Right ventricle myocardium superior (tissue), 1 donor: ENCODE measurements at regions not wholly inside any gene's neighbourhood (a gene's known extent, or its start where the extent isn't known, plus 50 kb on each side); places are given as distances from the start of the nearest gene placed in this dataset.
"Not testable (repeated sequence)": the region's sequence is repeated elsewhere in the genome, so short reads cannot be mapped to it uniquely, and the experiment has no call there.

Experiments
- ATAC-seq: fragments of 200-7000 bp; cut with Tn5 transposase; one replicate; pipeline ENCODE4 v1.9.1; 2020; ENCODE audit warnings: mild to moderate bottlenecking; ENCODE audit not compliant: poor library complexity
- DNase-seq: peaks from one replicate; pipeline ENCODE4 v3.0.0-alpha.2; 2020
- intact Hi-C: fragments of 100-400 bp; cut with DNase I; formaldehyde crosslinking; loops from one replicate; pipeline ENCODE4 v1.11.2; 2022
- donor health status: DM: no; HTN: yes; CAD: no; lungs with severe emphysema.

- DNase-seq (no peak), ATAC-seq (no peak)
- intact Hi-C loops, result loop anchor here (5.0 kb wide), 1 partner anchor 42 kb away; no protein-coding TSS in a partner anchor
Measured at GRCh38 chr22:25403811-25404471, 160.5 kb upstream of the GRK3 start.

GRCh38 chr22:25404556-25404927, 159.9 kb upstream of the GRK3 start:
- ATAC-seq (no peak), DNase-seq (peak; percentile 53)
- intact Hi-C loops, result loop anchor here (5.0 kb wide), 1 partner anchor 42 kb away; no protein-coding TSS in a partner anchor

GRCh38 chr22:25404928-25405816, 159.3 kb upstream of the GRK3 start:
- ATAC-seq (peak; percentile 74), DNase-seq (peak; percentile 91)
- intact Hi-C loops, result loop anchor here (5.0 kb wide), 1 partner anchor 43 kb away; no protein-coding TSS in a partner anchor

DNA sequence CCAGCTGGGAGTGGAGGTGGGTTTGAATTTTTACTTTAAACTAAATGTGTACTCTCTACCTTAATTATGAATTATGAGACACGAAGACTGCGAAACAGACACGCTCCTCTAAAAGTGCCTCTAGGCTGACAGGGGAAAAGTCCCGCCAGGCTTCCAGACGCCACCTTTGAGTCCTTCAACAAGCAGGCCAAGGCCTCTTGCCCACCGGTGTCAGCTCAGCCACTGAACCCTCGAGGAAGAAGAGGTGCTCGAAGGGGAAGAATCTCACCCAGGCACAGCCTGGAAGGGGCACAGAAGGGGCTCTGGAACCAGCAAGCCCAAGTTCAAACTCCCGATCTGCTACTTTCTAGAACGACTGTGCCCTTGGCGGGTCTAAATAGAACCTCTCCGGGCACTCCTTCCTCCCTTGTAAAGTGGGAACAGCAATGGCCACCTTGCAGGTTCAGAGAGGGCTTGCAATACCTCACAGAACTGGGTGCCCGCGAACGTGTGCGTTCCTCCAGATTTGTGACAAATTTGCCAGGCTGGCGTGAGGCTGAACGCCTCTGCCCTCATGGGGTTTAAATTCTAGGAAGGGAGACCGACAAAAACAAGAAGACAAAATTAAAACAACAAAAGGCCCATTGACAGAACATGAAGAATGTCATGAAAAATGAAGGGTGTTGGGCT, 158.5 kb upstream of the GRK3 start:
- intact Hi-C loops, result no loop called here
- DNase-seq (no peak), ATAC-seq (no peak)

GRCh38 chr22:25406510-25407210, 157.8 kb upstream of the GRK3 start:
- intact Hi-C loops, result no loop called here
- peak; percentile 70 for DNase-seq

GRCh38 chr22:25407226-25407858, 157.1 kb upstream of the GRK3 start:
- DNase-seq, result no peak
- ATAC-seq, result no peak
- intact Hi-C loops, result no loop called here

More at GRCh38 chr22:25406510-25407210, 157.8 kb upstream of the GRK3 start:
- ATAC-seq, result peak; percentile 4

DNA sequence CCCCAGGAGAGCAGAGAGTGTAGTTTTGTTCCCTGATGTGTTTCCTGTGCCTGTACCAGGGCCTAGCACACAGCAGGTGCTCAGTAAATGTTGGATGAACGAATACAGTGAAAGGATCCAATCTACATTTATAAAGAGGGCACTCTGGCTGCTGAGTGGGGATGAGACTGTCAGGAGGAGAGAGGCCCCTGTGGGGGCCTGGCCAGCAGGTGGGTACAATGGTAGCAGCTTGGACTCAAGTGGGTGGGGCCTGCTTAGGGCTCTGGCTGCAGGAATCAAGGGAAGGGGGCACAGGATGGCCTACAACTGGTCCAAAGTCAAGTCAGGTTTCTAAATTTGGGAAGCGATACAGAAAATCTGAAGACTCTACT, 156.6 kb upstream of the GRK3 start:
- ATAC-seq, result no peak
- intact Hi-C loops, result no loop called here
- no peak for DNase-seq

DNA sequence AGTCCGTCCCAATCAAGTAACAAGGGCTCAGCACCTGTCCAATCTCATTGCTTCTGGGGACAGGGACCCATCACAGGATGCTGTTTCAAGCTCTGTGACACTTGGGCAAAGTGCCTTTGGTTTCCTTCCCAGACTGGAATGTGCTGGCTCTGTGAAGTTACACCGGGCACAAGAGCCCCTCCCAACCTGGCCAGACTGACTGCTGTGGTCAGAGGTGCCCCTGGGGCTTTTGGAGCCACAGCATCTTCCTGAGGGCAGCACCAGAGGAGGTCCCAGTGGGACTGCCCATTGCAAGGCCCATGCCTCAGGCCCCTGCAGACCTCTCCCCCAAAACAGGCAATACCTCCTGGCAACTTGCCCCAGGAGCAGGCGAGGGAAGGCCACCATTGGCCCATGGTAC, 155.2 kb upstream of the GRK3 start:
- ATAC-seq, result peak; percentile 75
- no peak for DNase-seq
- intact Hi-C loops, result no loop called here

DNA sequence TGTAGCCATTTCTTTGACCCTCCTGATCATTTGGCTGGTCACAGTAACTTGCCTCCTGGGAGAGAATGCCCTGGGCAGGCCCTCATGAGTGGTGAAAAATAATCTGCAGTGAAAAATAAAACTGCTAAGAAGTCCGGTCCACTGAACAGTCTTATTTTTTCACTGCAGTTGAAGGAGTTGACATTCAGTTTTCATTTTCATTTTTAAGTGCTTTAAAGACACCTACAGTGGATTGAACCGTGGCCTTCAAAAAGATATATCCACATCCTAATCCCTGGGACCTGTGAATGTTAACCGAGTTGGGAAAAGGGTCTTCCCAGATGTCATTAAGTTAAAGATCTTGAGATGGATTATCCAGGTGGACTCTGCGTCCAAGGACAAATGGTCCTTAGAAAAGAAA, 153.6 kb upstream of the GRK3 start:
- ATAC-seq (no peak), DNase-seq (no peak)
- intact Hi-C loops, result no loop called here

DNA sequence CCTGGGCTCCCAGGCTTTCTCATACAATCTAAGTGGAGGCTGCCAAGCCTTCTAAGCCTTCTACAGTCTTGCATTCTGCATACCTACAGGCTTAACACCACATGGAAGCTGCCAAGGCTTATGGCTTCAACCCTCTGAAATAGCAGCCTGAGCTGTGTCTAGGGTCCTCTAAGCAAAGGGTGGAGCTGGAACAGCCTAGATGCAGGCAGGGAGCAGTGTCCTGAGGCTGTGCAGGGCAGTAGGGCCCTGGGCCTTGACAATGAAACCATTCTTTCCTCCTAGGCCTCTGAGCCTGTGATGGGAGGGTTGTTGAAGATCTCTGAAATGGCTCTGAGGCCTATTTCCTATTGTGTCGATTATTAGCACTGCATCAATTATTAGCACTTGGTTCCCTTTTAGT, 150.9 kb upstream of the GRK3 start:
- intact Hi-C loops, result no loop called here
- ATAC-seq (no peak), DNase-seq (no peak)

DNA sequence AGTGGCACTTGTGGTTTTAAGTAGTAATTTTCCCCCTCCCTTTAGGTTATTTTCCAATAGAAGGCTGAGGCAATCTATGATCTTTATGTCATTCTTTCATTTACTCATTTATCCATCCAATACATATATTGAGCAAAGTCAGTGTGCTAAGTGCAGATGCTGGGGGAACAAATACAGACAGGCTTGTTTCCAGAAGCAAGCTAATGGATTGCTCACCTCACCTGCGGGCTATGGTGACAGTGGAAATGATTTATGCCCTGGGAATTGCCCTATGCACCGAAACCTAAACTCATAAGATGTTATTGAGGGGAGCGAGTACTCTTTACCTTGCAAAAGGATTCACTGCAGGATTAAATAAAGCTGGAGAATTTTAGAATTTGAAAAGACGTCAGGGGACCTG, 148.7 kb upstream of the GRK3 start:
- ATAC-seq, DNase-seq, intact Hi-C loops: not testable (repeated sequence)

DNA sequence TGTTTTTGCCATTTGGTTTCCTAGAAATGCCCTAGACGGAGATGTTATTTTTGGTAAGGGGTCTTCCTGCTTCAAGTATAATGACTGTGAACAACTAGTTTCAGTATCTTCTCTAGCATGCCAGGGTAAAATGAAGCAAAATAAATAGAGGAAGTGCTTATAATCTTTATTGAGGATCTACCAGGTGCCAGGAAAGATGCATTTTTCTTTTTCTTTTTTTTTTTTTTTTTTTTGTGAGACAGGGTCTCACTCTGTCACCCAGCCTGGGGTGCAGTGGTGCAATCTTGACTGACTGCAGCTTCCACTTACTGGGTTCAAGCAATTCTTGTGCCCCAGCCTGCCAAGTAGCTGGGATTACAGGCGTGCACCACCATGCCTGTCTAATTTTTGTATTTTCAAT, 146.6 kb upstream of the GRK3 start:
- intact Hi-C loops, ATAC-seq: not testable (repeated sequence)

GRCh38 chr22:25419247-25420113, 145.0 kb upstream of the GRK3 start:
- intact Hi-C loops, result no loop called here

More for the DNA sequence above, 146.6 kb upstream of the GRK3 start:
- DNase-seq, result not testable (repeated sequence)

DNA sequence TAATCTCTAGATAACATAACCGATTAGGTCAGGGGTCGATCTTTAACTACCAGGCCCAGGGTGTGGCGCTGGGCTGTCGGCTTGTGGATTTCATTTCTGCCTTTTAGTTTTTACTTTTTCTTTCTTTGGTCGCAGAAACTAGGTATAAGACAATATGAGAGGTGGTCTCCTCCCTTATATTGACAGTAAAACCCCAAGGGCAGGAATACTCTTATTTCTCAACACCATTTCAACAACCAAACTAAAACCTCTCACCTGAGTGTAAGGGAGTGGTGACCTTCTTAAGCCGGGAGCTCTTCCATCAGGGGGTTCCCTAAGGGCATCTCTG, 144.4 kb upstream of the GRK3 start:
- intact Hi-C loops, ATAC-seq, DNase-seq: not testable (repeated sequence)

More at GRCh38 chr22:25419247-25420113, 145.0 kb upstream of the GRK3 start:
- DNase-seq, result no peak
- ATAC-seq, result peak; percentile 45

- peak; percentile 10 for ATAC-seq
- DNase-seq, result no peak
- intact Hi-C loops, result no loop called here
Measured at GRCh38 chr22:25420471-25420924, 144.0 kb upstream of the GRK3 start.

DNA sequence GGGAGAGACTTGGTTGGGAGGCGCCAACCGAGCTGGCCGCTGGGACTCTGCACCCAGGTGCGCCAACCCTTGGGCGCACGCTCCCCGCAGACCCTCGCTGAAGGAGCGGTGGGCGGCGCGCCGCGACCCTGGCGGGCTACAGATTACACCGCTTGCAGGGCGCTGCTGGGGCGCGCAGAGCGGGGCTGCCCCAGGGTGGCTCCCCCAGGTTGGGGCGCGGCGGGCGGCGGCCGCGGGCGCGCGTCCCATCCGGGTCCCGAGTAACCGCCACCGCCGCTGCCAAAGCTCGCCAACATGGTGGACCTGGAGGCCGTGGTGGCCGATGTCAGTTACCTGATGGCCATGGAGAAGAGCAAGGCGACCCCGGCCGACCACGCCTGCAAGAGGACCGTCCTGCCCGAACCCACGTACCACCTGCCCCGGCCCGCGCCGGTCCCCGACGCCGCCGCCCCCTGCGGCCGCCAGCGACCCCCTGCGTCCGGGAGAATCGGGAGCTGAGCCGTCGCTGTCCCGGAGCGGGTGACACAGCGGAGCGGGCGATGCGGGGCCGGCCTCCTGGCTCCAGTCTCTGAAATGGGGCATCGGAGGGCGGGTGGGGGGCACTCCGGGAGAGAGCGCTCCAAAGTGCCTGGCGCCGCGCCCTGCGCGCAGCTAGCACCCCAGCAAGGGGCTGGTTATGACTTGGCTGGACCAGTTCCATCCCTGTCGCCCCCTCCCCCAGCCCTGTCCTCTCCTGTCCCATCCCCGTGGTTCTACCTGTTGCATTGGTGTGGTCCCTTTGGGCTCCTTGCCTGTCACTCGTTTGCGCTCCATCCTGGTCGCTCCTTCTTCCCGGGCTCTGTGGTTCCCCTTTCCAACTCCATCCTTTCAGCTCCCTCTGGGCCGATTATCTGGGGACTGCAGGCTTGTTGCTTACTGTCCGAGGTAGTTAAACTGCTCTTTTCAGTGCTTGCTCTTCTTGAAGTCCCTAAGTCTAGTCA, 143.3 kb upstream of the GRK3 start:
- intact Hi-C loops, result no loop called here
- DNase-seq (no peak), ATAC-seq (peak; percentile 39)
